Pancreas (tissue), 10 donors: ENCODE measurements at regions not wholly inside any gene's neighbourhood (a gene's known extent, or its start where the extent isn't known, plus 50 kb on each side); places are given as distances from the start of the nearest gene placed in this dataset.

Experiments used
- ATAC-seq, 4 donors: fragments of 200-7000 bp; cut with Tn5 transposase; one replicate each; pipeline versions ENCODE4 v1.8.0 to v1.9.1; 2020; ENCODE audit warnings: mild to moderate bottlenecking in 4 of 4, moderate library complexity in 4 of 4
- DNase-seq, 6 donors: peaks; one replicate each; pipeline ENCODE4 v3.0.0-alpha.2; 2020
- FAIRE-seq: peaks from 2 replicates; lab custom pipeline; 2012; peaks lifted over from hg19 to GRCh38; lab: Jason Lieb, UNC
- H3K27ac ChIP-seq, 4 donors: fragments of 200-600 bp; sonication (generic); 1 replicate in 3 of 4; 2 replicates in 1 of 4; pipeline versions ENCODE4 v1.5.0 to v1.8.0; 2020
- H3K27me3 ChIP-seq, 4 donors: fragments of 200-600 bp; one replicate each; pipeline ENCODE4 v1.8.0; 2021
- H3K36me3 ChIP-seq, 3 donors: fragments of 200-600 bp; sonication (generic) in 1 of 3; one replicate each; pipeline versions ENCODE4 v1.5.0 to v1.8.0; 2020 to 2021
- H3K4me1 ChIP-seq, 3 donors: fragments of 200-600 bp; one replicate each; pipeline ENCODE4 v1.8.0; 2021
- H3K4me3 ChIP-seq, 4 donors: fragments of 200-600 bp; sonication (generic) in 2 of 4; one replicate each; pipeline versions ENCODE4 v1.5.0 to v1.8.0; 2020 to 2021
- H3K9me3 ChIP-seq, 4 donors: fragments of 200-600 bp; one replicate each; pipeline ENCODE4 v1.8.0; 2021
- WGBS, 2 donors: extraction: QIAGEN DNeasy Blood & Tissue Kit; methylation state at CpG; one replicate each; pipeline ENCODE4 v1.1.7; 2013; 5-methylcytosine and 5-hydroxymethylcytosine counted together
- intact Hi-C, 3 donors: fragments of 100-400 bp; cut with DNase I; formaldehyde crosslinking; loops; one replicate each; pipeline versions ENCODE4 v1.11.1 to v1.14.2; 2022
- TF ChIP-seq, protein P1 (sequence below), 4 donors: fragments of 200-600 bp; sonication (generic) in 3 of 4; IDR thresholded peaks; one replicate each; pipeline versions ENCODE4 v1.5.0 to v1.8.0; 2021; ENCODE audit warnings: antibody characterized with exemption in 4 of 4
- donor health status: healthy with polysubstance abuse.
- donor health status: DM: no; HTN: no; CAD: no; lungs with moderate emphysema.
- donor health status: DM: no; HTN: no; CAD: no.
- donor health status: control.
- donor health status: control.
- donor health status: Bipolar disorder and iron deficiency.
- donor health status: DM: yes; HTN: yes; CAD: no.
- donor health status: DM: no; HTN: no; CAD: no.
- donor health status: DM: no; HTN: no; CAD: no.
- donor health status: DM: yes; HTN: yes; CAD: no.

DNA sequence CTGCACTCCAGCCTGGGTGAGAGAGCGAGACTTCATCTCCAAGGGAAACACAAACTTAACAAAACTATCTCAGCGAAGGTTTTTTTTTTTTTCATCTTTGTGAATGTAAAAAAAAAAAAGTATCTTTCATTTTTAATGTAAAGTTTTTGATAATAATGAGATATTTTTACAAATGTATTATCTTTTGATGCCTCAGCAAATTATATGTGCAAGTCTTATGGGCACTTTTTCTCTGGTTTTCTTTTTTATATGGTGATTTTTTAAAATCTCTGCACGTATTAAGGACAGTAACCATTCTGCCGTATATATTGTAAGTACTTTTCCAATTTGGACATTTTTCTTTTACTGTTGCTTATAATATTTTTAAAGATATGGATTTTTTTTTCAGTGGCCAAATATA lies 76.8 kb downstream of the MAFB start:
- Histone ChIP-seq H3K36me3 (no peaks in the 10 kb centered on the region), H3K4me1 (no peaks in the 10 kb centered on the region), H3K4me3 (no peak overlapping the region), H3K27me3 (no peaks in the 10 kb centered on the region), H3K27ac (no peak overlapping the region), H3K9me3 (no peaks in the 10 kb centered on the region)
- FAIRE-seq (no peak), DNase-seq (no peak), ATAC-seq (no peak)
- TF ChIP-seq, protein P1, sequence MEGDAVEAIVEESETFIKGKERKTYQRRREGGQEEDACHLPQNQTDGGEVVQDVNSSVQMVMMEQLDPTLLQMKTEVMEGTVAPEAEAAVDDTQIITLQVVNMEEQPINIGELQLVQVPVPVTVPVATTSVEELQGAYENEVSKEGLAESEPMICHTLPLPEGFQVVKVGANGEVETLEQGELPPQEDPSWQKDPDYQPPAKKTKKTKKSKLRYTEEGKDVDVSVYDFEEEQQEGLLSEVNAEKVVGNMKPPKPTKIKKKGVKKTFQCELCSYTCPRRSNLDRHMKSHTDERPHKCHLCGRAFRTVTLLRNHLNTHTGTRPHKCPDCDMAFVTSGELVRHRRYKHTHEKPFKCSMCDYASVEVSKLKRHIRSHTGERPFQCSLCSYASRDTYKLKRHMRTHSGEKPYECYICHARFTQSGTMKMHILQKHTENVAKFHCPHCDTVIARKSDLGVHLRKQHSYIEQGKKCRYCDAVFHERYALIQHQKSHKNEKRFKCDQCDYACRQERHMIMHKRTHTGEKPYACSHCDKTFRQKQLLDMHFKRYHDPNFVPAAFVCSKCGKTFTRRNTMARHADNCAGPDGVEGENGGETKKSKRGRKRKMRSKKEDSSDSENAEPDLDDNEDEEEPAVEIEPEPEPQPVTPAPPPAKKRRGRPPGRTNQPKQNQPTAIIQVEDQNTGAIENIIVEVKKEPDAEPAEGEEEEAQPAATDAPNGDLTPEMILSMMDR (IDR thresholded peaks at IDR 0.05) = no peak
- 86 to 91% methylated on average over 4 of the region's 4 CpGs for WGBS, 2 donors
- intact Hi-C loops = no loop called here

DNA sequence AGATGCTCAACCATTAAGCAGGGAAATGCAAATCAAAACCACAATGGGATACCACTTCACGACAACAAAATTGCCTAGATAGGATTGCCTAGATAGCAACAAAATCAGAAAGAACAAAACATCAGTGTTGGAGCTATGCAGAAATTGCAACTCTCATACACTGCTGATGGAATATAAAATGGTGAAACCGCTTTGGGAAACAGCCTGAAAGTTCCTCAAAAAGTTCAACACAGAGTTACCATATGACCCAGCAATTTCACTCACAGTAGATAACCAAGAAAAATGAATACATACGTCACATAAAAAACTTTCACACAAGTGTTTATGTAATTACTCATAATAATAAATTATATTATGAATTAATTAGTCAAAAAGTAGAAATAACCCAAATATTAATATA lies 78.3 kb downstream of the MAFB start:
- no peak for ATAC-seq
- WGBS, 2 donors = 75 to 78% methylated on average over 3 of the region's 3 CpGs
- FAIRE-seq = no peak

DNA sequence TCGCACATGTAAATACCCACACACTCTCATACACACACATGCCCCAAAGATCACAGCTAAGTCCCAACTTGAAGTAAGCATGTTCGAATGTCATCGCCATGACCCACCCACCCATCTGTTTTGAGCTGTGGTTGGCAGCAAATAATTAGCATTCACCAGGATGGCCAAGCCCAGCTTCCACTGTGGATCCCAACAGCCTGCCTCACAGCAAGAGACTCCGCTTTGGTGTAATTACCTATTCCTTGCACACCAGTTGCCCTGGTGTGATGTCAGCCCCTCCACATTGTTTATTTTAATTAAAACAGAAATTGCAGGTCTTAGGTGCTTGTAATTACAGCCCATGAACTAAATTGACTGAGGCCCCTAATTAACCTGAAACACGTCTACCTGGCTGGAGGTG lies 81.1 kb downstream of the MAFB start:
- H3K27ac ChIP-seq = no peak overlapping the region
- no peaks in the 10 kb centered on the region for H3K27me3 ChIP-seq
- FAIRE-seq = no peak
- intact Hi-C loops = no loop called here
- no peaks in the 10 kb centered on the region for H3K36me3 ChIP-seq
- H3K4me1 ChIP-seq = no peaks in the 10 kb centered on the region
- no peaks in the 10 kb centered on the region for H3K9me3 ChIP-seq
- DNase-seq = no peak
- no peak overlapping the region for H3K4me3 ChIP-seq
- TF ChIP-seq, protein P1 (IDR thresholded peaks at IDR 0.05) = no peak
- whole genome bisulfite sequencing, 2 donors = 87 to 88% methylated on average over 5 of the region's 5 CpGs
- ATAC-seq = no peak

More for the DNA sequence above, 78.3 kb downstream of the MAFB start:
- H3K4me1 ChIP-seq = no peaks in the 10 kb centered on the region
- no peak overlapping the region for H3K27ac ChIP-seq
- no peaks in the 10 kb centered on the region for H3K9me3 ChIP-seq
- no peak overlapping the region for H3K4me3 ChIP-seq
- H3K36me3 ChIP-seq = no peaks in the 10 kb centered on the region
- TF ChIP-seq, protein P1 (IDR thresholded peaks at IDR 0.05) = no peak
- no peaks in the 10 kb centered on the region for H3K27me3 ChIP-seq
- intact Hi-C loops = no loop called here
- DNase-seq = no peak

DNA sequence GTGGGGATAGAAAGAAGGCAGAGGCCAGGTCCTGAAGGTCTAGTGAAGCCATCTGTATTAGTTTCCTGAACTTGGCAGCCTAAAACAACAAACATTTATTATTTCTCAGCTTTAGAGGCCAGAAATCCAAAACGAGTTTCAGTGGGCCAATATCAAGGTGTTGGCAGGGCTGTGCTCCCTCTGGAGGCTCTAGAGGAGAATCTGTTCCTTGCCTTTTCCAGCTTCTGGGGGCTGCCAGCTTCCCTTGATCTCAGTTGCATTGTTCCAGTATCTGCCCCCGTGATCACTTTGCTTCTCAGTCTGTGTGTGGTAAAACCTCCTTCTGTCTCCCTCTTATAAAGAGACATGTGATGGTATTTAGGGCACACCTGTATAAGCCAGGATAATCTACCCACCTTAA lies 82.4 kb downstream of the MAFB start:
- Histone ChIP-seq H3K27me3 (no peaks in the 10 kb centered on the region), H3K36me3 (no peaks in the 10 kb centered on the region), H3K4me3 (no peak overlapping the region), H3K4me1 (no peaks in the 10 kb centered on the region), H3K27ac (no peak overlapping the region), H3K9me3 (no peaks in the 10 kb centered on the region)
- ATAC-seq (no peak), FAIRE-seq (no peak), DNase-seq (no peak)
- TF ChIP-seq, protein P1 (IDR thresholded peaks at IDR 0.05) = no peak
- 15 to 32% methylated on average over 2 of the region's 2 CpGs for WGBS, 2 donors
- intact Hi-C loops = no loop called here

DNA sequence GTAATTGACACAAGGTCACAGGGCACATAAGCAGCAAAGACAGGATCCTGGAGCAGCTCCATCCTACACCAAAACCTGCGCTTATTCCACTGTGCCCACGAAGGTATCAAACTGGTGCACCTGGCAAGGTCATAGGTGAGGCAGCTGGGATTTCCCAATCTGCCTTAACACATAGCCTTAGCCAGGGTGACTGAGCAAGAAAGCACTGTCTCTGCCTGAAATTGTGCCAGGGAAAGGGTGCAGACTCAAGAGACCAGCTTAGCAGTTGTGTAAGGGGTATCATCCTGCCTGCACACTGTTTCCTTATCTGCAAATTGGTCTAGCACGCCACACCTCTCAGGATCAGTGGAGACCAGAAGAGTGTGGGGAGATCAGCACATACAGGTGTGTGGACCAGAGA lies 82.8 kb downstream of the MAFB start:
- Histone ChIP-seq H3K4me3 (no peak overlapping the region), H3K36me3 (no peaks in the 10 kb centered on the region), H3K9me3 (no peaks in the 10 kb centered on the region), H3K4me1 (no peaks in the 10 kb centered on the region), H3K27me3 (no peaks in the 10 kb centered on the region), H3K27ac (no peak overlapping the region)
- ATAC-seq (no peak), FAIRE-seq (no peak), DNase-seq (no peak)
- WGBS, 2 donors = 59 to 62% methylated on average over 3 of the region's 3 CpGs
- intact Hi-C loops = no loop called here
- TF ChIP-seq, protein P1 (IDR thresholded peaks at IDR 0.05) = no peak
